MG63 (cell line): ENCODE measurements at regions not wholly inside any gene's neighbourhood (a gene's known extent, or its start where the extent isn't known, plus 50 kb on each side); places are given as distances from the start of the nearest gene placed in this dataset.
"Not testable (repeated sequence)": the region's sequence is repeated elsewhere in the genome, so short reads cannot be mapped to it uniquely, and the experiment has no call there.

ENCODE experiments used
- DNase-seq: peaks from one replicate; pipeline ENCODE4 v3.0.0-alpha.2; 2020
- H3K27me3 ChIP-seq: fragments of 250-450 bp; sonication (Bioruptor Pico); 2 replicates; pipeline ENCODE4 v1.5.1; 2020; ENCODE audit warnings: mild to moderate bottlenecking, moderate library complexity
- H3K36me3 ChIP-seq: fragments of 250-450 bp; sonication (Bioruptor Pico); 2 replicates; pipeline ENCODE4 v1.5.1; 2020; ENCODE audit warnings: mild to moderate bottlenecking, moderate library complexity
- H3K4me3 ChIP-seq: fragments of 250-450 bp; sonication (Bioruptor Pico); 2 replicates; pipeline ENCODE4 v1.5.1; 2020; ENCODE audit warnings: mild to moderate bottlenecking, moderate library complexity
- H3K9me3 ChIP-seq: fragments of 250-450 bp; sonication (Bioruptor Pico); 2 replicates; pipeline ENCODE4 v1.5.1; 2020; ENCODE audit warnings: mild to moderate bottlenecking, moderate library complexity

- H3K27me3 ChIP-seq, DNase-seq, H3K4me3 ChIP-seq: not testable (repeated sequence)
Observed at GRCh38 chr16:86861270-86861858, 283.0 kb downstream of the FOXL1 start.

GRCh38 chr16:86862595-86863280 lies 284.4 kb downstream of the FOXL1 start:
- H3K36me3 ChIP-seq = no peaks in the 10 kb centered on the region
- no peak overlapping the region for H3K4me3 ChIP-seq
- no peaks in the 10 kb centered on the region for H3K9me3 ChIP-seq
- no peaks in the 10 kb centered on the region for H3K27me3 ChIP-seq
- no peak for DNase-seq

More at GRCh38 chr16:86861270-86861858, 283.0 kb downstream of the FOXL1 start:
- not testable (repeated sequence) for H3K36me3 ChIP-seq, H3K9me3 ChIP-seq

- H3K9me3 ChIP-seq = no peaks in the 10 kb centered on the region
- no peak for DNase-seq
- no peaks in the 10 kb centered on the region; the same call in 1 of the 2 replicates for H3K27me3 ChIP-seq
- no peaks in the 10 kb centered on the region for H3K36me3 ChIP-seq
- no peak overlapping the region for H3K4me3 ChIP-seq
Observed at GRCh38 chr16:86863609-86864008, 285.3 kb downstream of the FOXL1 start.

- Histone ChIP-seq H3K4me3 (no peak overlapping the region), H3K9me3 (no peaks in the 10 kb centered on the region), H3K27me3 (peaks cover 3% of the 10 kb centered on the region; the same call in 1 of the 2 replicates), H3K36me3 (no peaks in the 10 kb centered on the region)
- no peak for DNase-seq
Observed at GRCh38 chr16:86864586-86864985, 286.2 kb downstream of the FOXL1 start.

GRCh38 chr16:86865851-86866662 lies 287.7 kb downstream of the FOXL1 start:
- no peak overlapping the region for H3K4me3 ChIP-seq
- DNase-seq = peak; percentile 84
- no peaks in the 10 kb centered on the region for H3K9me3 ChIP-seq
- H3K36me3 ChIP-seq = no peaks in the 10 kb centered on the region
- H3K27me3 ChIP-seq = peaks cover 3% of the 10 kb centered on the region; the same call in 1 of the 2 replicates

- DNase-seq = no peak
- H3K4me3 ChIP-seq = no peak overlapping the region
- no peaks in the 10 kb centered on the region for H3K9me3 ChIP-seq
- peaks cover 3% of the 10 kb centered on the region; the same call in 1 of the 2 replicates for H3K27me3 ChIP-seq
- no peaks in the 10 kb centered on the region for H3K36me3 ChIP-seq
Observed at GRCh38 chr16:86866986-86867722, 288.8 kb downstream of the FOXL1 start.

GRCh38 chr16:86868070-86868469 lies 289.7 kb downstream of the FOXL1 start:
- Histone ChIP-seq H3K36me3 (no peaks in the 10 kb centered on the region), H3K4me3 (no peak overlapping the region), H3K27me3 (peaks cover 3% of the 10 kb centered on the region; the same call in 1 of the 2 replicates), H3K9me3 (no peaks in the 10 kb centered on the region)
- DNase-seq = no peak

GRCh38 chr16:86868786-86869185 lies 290.4 kb downstream of the FOXL1 start:
- no peak overlapping the region for H3K4me3 ChIP-seq
- DNase-seq = no peak
- H3K36me3 ChIP-seq = no peaks in the 10 kb centered on the region
- H3K27me3 ChIP-seq = peaks cover 3% of the 10 kb centered on the region; the same call in 1 of the 2 replicates
- H3K9me3 ChIP-seq = no peaks in the 10 kb centered on the region

- Histone ChIP-seq H3K4me3 (no peak overlapping the region), H3K36me3 (no peaks in the 10 kb centered on the region), H3K9me3 (no peaks in the 10 kb centered on the region), H3K27me3 (peaks cover 3% of the 10 kb centered on the region; the same call in 1 of the 2 replicates)
- DNase-seq = no peak
Observed at GRCh38 chr16:86869288-86870022, 291.1 kb downstream of the FOXL1 start.

- no peak overlapping the region for H3K4me3 ChIP-seq
- DNase-seq = no peak
- H3K27me3 ChIP-seq = peaks cover 3% of the 10 kb centered on the region; the same call in 1 of the 2 replicates
Observed at GRCh38 chr16:86870380-86870779, 292.0 kb downstream of the FOXL1 start.

GRCh38 chr16:86872131-86872530 lies 293.8 kb downstream of the FOXL1 start:
- DNase-seq = no peak
- no peaks in the 10 kb centered on the region for H3K36me3 ChIP-seq
- no peak overlapping the region for H3K4me3 ChIP-seq
- H3K9me3 ChIP-seq = no peaks in the 10 kb centered on the region
- H3K27me3 ChIP-seq = peaks cover 9% of the 10 kb centered on the region

More at GRCh38 chr16:86870380-86870779, 292.0 kb downstream of the FOXL1 start:
- H3K36me3 ChIP-seq = no peaks in the 10 kb centered on the region
- H3K9me3 ChIP-seq = no peaks in the 10 kb centered on the region

- Histone ChIP-seq H3K27me3 (peaks cover 12% of the 10 kb centered on the region), H3K36me3 (no peaks in the 10 kb centered on the region), H3K4me3 (no peak overlapping the region), H3K9me3 (no peaks in the 10 kb centered on the region)
- no peak for DNase-seq
Observed at GRCh38 chr16:86872833-86873232, 294.5 kb downstream of the FOXL1 start.

- H3K4me3 ChIP-seq = no peak overlapping the region
- H3K36me3 ChIP-seq = no peaks in the 10 kb centered on the region
- H3K9me3 ChIP-seq = no peaks in the 10 kb centered on the region
- peak; percentile 49 for DNase-seq
- H3K27me3 ChIP-seq = peaks cover 12% of the 10 kb centered on the region
Observed at GRCh38 chr16:86874141-86874540, 295.8 kb downstream of the FOXL1 start.

- Histone ChIP-seq H3K9me3 (no peaks in the 10 kb centered on the region), H3K4me3 (no peak overlapping the region), H3K36me3 (no peaks in the 10 kb centered on the region), H3K27me3 (peaks cover 12% of the 10 kb centered on the region)
- no peak for DNase-seq
Observed at GRCh38 chr16:86876499-86876898, 298.1 kb downstream of the FOXL1 start.

GRCh38 chr16:86877108-86877507 lies 298.8 kb downstream of the FOXL1 start:
- Histone ChIP-seq H3K4me3 (no peak overlapping the region), H3K36me3 (no peaks in the 10 kb centered on the region), H3K27me3 (peaks cover 15% of the 10 kb centered on the region), H3K9me3 (no peaks in the 10 kb centered on the region)
- no peak for DNase-seq

- no peak for DNase-seq
- Histone ChIP-seq H3K36me3 (no peaks in the 10 kb centered on the region), H3K9me3 (no peaks in the 10 kb centered on the region), H3K27me3 (peaks cover 15% of the 10 kb centered on the region), H3K4me3 (no peak overlapping the region)
Observed at GRCh38 chr16:86877835-86878234, 299.5 kb downstream of the FOXL1 start.
